IMR-90 (cell line): ENCODE measurements at regions not wholly inside any gene's neighbourhood (a gene's known extent, or its start where the extent isn't known, plus 50 kb on each side); places are given as distances from the start of the nearest gene placed in this dataset.

Experiments used
- BHLHE40 ChIP-seq: fragments of 150-350 bp; IDR thresholded peaks from 2 replicates; pipeline ENCODE4 v1.6.1; 2016; ENCODE audit warnings: mild to moderate bottlenecking, low read depth, low read length
- CEBPB ChIP-seq: IDR thresholded peaks from 2 replicates; pipeline ENCODE4 v1.6.1; 2012; ENCODE audit warnings: low read depth, low read length, improper control_type of control experiment
- CHD1 ChIP-seq: IDR thresholded peaks from 2 replicates; pipeline ENCODE4 v1.6.1; 2012; ENCODE audit warnings: low read depth, low read length, improper control_type of control experiment
- FOS ChIP-seq: fragments of 150-350 bp; IDR thresholded peaks from 2 replicates; pipeline ENCODE4 v1.6.1; 2016; ENCODE audit warnings: low read depth, low read length
- MAFK ChIP-seq: IDR thresholded peaks from 2 replicates; pipeline ENCODE4 v1.6.1; 2012; ENCODE audit warnings: low read depth, low read length, improper control_type of control experiment
- MAZ ChIP-seq: IDR thresholded peaks from 2 replicates; pipeline ENCODE4 v1.6.1; 2012; ENCODE audit warnings: low read depth, mild to moderate bottlenecking, low read length, improper control_type of control experiment, moderate library complexity, borderline replicate concordance
- POLR2A ChIP-seq: IDR thresholded peaks from 2 replicates; pipeline ENCODE4 v1.6.1; 2012; ENCODE audit warnings: mild to moderate bottlenecking, low read depth, low read length
- RAD21 ChIP-seq: IDR thresholded peaks from 2 replicates; pipeline ENCODE4 v1.6.1; 2012; ENCODE audit warnings: low read length, improper control_type of control experiment
- RCOR1 ChIP-seq: IDR thresholded peaks from 2 replicates; pipeline ENCODE4 v1.6.1; 2012; ENCODE audit warnings: mild to moderate bottlenecking, low read length, improper control_type of control experiment; ENCODE audit not compliant: insufficient replicate concordance
- RFX5 ChIP-seq: IDR thresholded peaks from 2 replicates; pipeline ENCODE4 v1.8.0; 2012; ENCODE audit warnings: low read depth, mild to moderate bottlenecking, low read length, moderate library complexity
- SMC3 ChIP-seq: fragments of 150-350 bp; IDR thresholded peaks from 2 replicates; pipeline ENCODE4 v1.6.1; 2016; ENCODE audit warnings: low read depth, mild to moderate bottlenecking, antibody characterized with exemption, low read length, moderate library complexity
- TF ChIP-seq, protein P1 (sequence below): conservative IDR thresholded peaks from 2 replicates; pipeline ENCODE4 v1.5.1; 2012; ENCODE audit warnings: mild to moderate bottlenecking, low read depth, low read length, improper control_type of control experiment
- TF ChIP-seq, protein P2 (sequence below): fragments of 150-350 bp; IDR thresholded peaks from 2 replicates; pipeline ENCODE4 v1.6.1; 2017; ENCODE audit warnings: mild to moderate bottlenecking, antibody characterized with exemption, low read length, low read depth
- TF ChIP-seq, protein P3 (sequence below): fragments of 150-350 bp; IDR thresholded peaks from 2 replicates; pipeline ENCODE4 v1.6.1; 2016; ENCODE audit warnings: low read depth, mild to moderate bottlenecking, low read length, moderate library complexity, borderline replicate concordance

DNA sequence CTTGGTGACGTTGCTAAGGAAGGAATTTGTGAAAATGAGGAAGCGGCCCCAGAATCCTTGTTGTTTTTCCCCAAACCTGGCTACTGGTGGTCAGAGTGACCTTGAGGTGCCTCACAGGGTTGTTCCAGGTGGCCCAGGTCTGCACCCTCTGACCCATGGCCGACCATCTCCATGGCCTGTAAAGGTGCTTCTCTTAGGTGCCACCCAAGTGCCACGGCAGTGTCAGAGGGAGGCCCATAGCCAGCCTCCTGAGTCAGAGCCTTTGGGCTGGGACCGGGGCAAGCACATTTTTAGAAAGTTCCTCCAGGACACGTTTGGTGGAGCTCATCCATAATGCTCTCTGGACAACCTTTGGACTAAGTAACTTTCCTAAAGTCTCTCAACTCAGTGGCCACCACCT lies 83.9 kb upstream of the IRS2 start:
- TF ChIP-seq, protein P1, sequence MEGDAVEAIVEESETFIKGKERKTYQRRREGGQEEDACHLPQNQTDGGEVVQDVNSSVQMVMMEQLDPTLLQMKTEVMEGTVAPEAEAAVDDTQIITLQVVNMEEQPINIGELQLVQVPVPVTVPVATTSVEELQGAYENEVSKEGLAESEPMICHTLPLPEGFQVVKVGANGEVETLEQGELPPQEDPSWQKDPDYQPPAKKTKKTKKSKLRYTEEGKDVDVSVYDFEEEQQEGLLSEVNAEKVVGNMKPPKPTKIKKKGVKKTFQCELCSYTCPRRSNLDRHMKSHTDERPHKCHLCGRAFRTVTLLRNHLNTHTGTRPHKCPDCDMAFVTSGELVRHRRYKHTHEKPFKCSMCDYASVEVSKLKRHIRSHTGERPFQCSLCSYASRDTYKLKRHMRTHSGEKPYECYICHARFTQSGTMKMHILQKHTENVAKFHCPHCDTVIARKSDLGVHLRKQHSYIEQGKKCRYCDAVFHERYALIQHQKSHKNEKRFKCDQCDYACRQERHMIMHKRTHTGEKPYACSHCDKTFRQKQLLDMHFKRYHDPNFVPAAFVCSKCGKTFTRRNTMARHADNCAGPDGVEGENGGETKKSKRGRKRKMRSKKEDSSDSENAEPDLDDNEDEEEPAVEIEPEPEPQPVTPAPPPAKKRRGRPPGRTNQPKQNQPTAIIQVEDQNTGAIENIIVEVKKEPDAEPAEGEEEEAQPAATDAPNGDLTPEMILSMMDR: no peak
- TF ChIP-seq POLR2A (no peak), RAD21 (no peak), FOS (no peak), CEBPB (no peak), RCOR1 (no peak), RFX5 (no peak), CHD1 (no peak), MAZ (no peak), MAFK (no peak), BHLHE40 (no peak), SMC3 (no peak)
- TF ChIP-seq, protein P2, sequence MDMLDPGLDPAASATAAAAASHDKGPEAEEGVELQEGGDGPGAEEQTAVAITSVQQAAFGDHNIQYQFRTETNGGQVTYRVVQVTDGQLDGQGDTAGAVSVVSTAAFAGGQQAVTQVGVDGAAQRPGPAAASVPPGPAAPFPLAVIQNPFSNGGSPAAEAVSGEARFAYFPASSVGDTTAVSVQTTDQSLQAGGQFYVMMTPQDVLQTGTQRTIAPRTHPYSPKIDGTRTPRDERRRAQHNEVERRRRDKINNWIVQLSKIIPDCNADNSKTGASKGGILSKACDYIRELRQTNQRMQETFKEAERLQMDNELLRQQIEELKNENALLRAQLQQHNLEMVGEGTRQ: no peak
- TF ChIP-seq, protein P3, sequence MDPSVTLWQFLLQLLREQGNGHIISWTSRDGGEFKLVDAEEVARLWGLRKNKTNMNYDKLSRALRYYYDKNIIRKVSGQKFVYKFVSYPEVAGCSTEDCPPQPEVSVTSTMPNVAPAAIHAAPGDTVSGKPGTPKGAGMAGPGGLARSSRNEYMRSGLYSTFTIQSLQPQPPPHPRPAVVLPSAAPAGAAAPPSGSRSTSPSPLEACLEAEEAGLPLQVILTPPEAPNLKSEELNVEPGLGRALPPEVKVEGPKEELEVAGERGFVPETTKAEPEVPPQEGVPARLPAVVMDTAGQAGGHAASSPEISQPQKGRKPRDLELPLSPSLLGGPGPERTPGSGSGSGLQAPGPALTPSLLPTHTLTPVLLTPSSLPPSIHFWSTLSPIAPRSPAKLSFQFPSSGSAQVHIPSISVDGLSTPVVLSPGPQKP: no peak
